H9 (cell line): ENCODE measurements at regions not wholly inside any gene's neighbourhood (a gene's known extent, or its start where the extent isn't known, plus 50 kb on each side); places are given as distances from the start of the nearest gene placed in this dataset.

Source experiments
- DNase-seq: peaks from one replicate; pipeline ENCODE4 v3.0.0-alpha.2; 2017
- H2AFZ ChIP-seq: one replicate; pipeline ENCODE4 v1.6.1; 2013; ENCODE audit warnings: mild to moderate bottlenecking, low read length, control low read depth, moderate library complexity
- H2AK5ac ChIP-seq: 2 replicates; pipeline ENCODE4 v1.6.1; 2013; ENCODE audit warnings: low read length, control low read depth, mixed read lengths; ENCODE audit not compliant: insufficient read length
- H2BK120ac ChIP-seq: one replicate; pipeline ENCODE4 v1.6.1; 2013; ENCODE audit warnings: low read depth, mild to moderate bottlenecking, low read length, control low read depth, inconsistent platforms; ENCODE audit not compliant: poor library complexity, severe bottlenecking
- H2BK12ac ChIP-seq: 2 replicates; pipeline ENCODE4 v1.6.1; 2013; ENCODE audit warnings: low read length, control low read depth, mixed read lengths, low read depth; ENCODE audit not compliant: insufficient read length
- H2BK15ac ChIP-seq: 2 replicates; pipeline ENCODE4 v1.6.1; 2013; ENCODE audit warnings: low read depth, low read length, control low read depth
- H2BK20ac ChIP-seq: one replicate; pipeline ENCODE4 v1.6.1; 2013; ENCODE audit warnings: low read depth, mild to moderate bottlenecking, low read length, control low read depth, inconsistent platforms; ENCODE audit not compliant: poor library complexity, severe bottlenecking
- H2BK5ac ChIP-seq: 2 replicates; pipeline ENCODE4 v1.6.1; 2013; ENCODE audit warnings: low read length, control low read depth, mixed read lengths; ENCODE audit not compliant: insufficient read length
- H3K14ac ChIP-seq: 2 replicates; pipeline ENCODE4 v1.6.1; 2013; ENCODE audit warnings: low read length, control low read depth; ENCODE audit not compliant: insufficient read depth
- H3K18ac ChIP-seq: 2 replicates; pipeline ENCODE4 v1.6.1; 2013; ENCODE audit warnings: low read depth, mild to moderate bottlenecking, mixed read lengths, low read length, control low read depth; ENCODE audit not compliant: insufficient read length
- H3K23ac ChIP-seq: 2 replicates; pipeline ENCODE4 v1.6.1; 2013; ENCODE audit warnings: low read length, control low read depth, mixed read lengths, low read depth; ENCODE audit not compliant: insufficient read length
- H3K23me2 ChIP-seq: 2 replicates; pipeline ENCODE4 v1.6.1; 2013; ENCODE audit warnings: low read depth, mild to moderate bottlenecking, mixed read lengths, low read length, control low read depth; ENCODE audit not compliant: insufficient read length, poor library complexity, severe bottlenecking
- H3K27ac ChIP-seq: 2 replicates; pipeline ENCODE4 v1.5.1; 2013; ENCODE audit warnings: low read length, control low read depth, mixed read lengths, low read depth; ENCODE audit not compliant: insufficient read length
- H3K27me3 ChIP-seq: 2 replicates; pipeline ENCODE4 v1.6.1; 2013; ENCODE audit warnings: low read length, control low read depth, inconsistent platforms; ENCODE audit not compliant: insufficient read depth
- H3K4ac ChIP-seq: 2 replicates; pipeline ENCODE4 v1.6.1; 2013; ENCODE audit warnings: low read depth, mild to moderate bottlenecking, control low read depth, inconsistent platforms, low read length, moderate library complexity
- H3K4me1 ChIP-seq: 2 replicates; pipeline ENCODE4 v1.6.1; 2013; ENCODE audit warnings: low read length, control low read depth, inconsistent platforms; ENCODE audit not compliant: insufficient read depth
- H3K4me2 ChIP-seq: 2 replicates; pipeline ENCODE4 v1.6.1; 2013; ENCODE audit warnings: low read length, control low read depth, mixed read lengths; ENCODE audit not compliant: insufficient read length, insufficient read depth
- H3K56ac ChIP-seq: 2 replicates; pipeline ENCODE4 v1.6.1; 2013; ENCODE audit warnings: low read depth, mild to moderate bottlenecking, mixed read lengths, low read length, control low read depth; ENCODE audit not compliant: insufficient read length
- H3K79me1 ChIP-seq: 2 replicates; pipeline ENCODE4 v1.6.1; 2013; ENCODE audit warnings: low read depth, mild to moderate bottlenecking, moderate library complexity, low read length, control low read depth, inconsistent platforms; ENCODE audit not compliant: insufficient read depth, poor library complexity, severe bottlenecking
- H3K79me2 ChIP-seq: 2 replicates; pipeline ENCODE4 v1.6.1; 2013; ENCODE audit warnings: low read length, control low read depth, inconsistent platforms; ENCODE audit not compliant: insufficient read depth
- H3K9ac ChIP-seq: 2 replicates; pipeline ENCODE4 v1.6.1; 2013; ENCODE audit warnings: low read length, control low read depth, mixed read lengths; ENCODE audit not compliant: insufficient read length; ENCODE audit errors: extremely low read depth
- H3K9me3 ChIP-seq: one replicate; pipeline ENCODE4 v1.6.1; 2013; ENCODE audit warnings: low read depth, low read length, inconsistent platforms; ENCODE audit not compliant: control insufficient read depth
- H3T11ph ChIP-seq: one replicate; pipeline ENCODE4 v1.6.1; 2013; ENCODE audit warnings: mild to moderate bottlenecking, low read length, control low read depth, inconsistent platforms
- H4K20me1 ChIP-seq: one replicate; pipeline ENCODE4 v1.6.1; 2013; ENCODE audit not compliant: control insufficient read depth, insufficient read length, insufficient read depth
- H4K5ac ChIP-seq: 2 replicates; pipeline ENCODE4 v1.6.1; 2013; ENCODE audit warnings: low read depth, mild to moderate bottlenecking, mixed read lengths, low read length, control low read depth; ENCODE audit not compliant: insufficient read length
- H4K8ac ChIP-seq: replicated peaks from 2 replicates; pipeline ENCODE4 v1.6.1; 2013; ENCODE audit warnings: low read length, control low read depth, mixed read lengths, low read depth; ENCODE audit not compliant: insufficient read length
- H4K91ac ChIP-seq: 2 replicates; pipeline ENCODE4 v1.6.1; 2013; ENCODE audit warnings: low read depth, mild to moderate bottlenecking, moderate library complexity, mixed read lengths, low read length, control low read depth; ENCODE audit not compliant: insufficient read length
- H3K27ac Mint-ChIP-seq, 3 experiments: 2 replicates in 2 of 3; 3 replicates in 1 of 3; pipeline ENCODE4 v1.8.0; 2020 to 2021; ENCODE audit warnings: mixed read lengths in 3 of 3, mild to moderate bottlenecking in 1 of 3, moderate library complexity in 1 of 3
- H3K27me3 Mint-ChIP-seq: 2 replicates; pipeline ENCODE4 v1.8.0; 2021; ENCODE audit warnings: low read depth, mild to moderate bottlenecking, moderate library complexity, mixed read lengths
- H3K36me3 Mint-ChIP-seq, 3 experiments: 2 replicates in 2 of 3; 3 replicates in 1 of 3; pipeline ENCODE4 v1.8.0; 2020 to 2021; ENCODE audit warnings: low read depth in 3 of 3, mixed read lengths in 3 of 3; ENCODE audit not compliant: insufficient read depth in 1 of 3
- H3K4me1 Mint-ChIP-seq, 2 experiments: 2 replicates each; pipeline ENCODE4 v1.8.0; 2020; ENCODE audit warnings: mixed read lengths in 2 of 2
- H3K4me3 Mint-ChIP-seq, 2 experiments: 2 replicates in 1 of 2; 3 replicates in 1 of 2; pipeline ENCODE4 v1.8.0; 2020 to 2021; ENCODE audit warnings: mild to moderate bottlenecking in 2 of 2, mixed read lengths in 2 of 2, moderate library complexity in 1 of 2
- H3K9me3 Mint-ChIP-seq, 2 experiments: 2 replicates in 1 of 2; 3 replicates in 1 of 2; pipeline ENCODE4 v1.8.0; 2020; ENCODE audit warnings: mild to moderate bottlenecking in 2 of 2, mixed read lengths in 2 of 2, moderate library complexity in 1 of 2
- CTCF ChIP-seq: fragments of 200-600 bp; sonication (generic); conservative IDR thresholded peaks from 3 replicates; pipeline ENCODE4 v1.8.0; 2021; ENCODE audit warnings: antibody characterized with exemption, mild to moderate bottlenecking
- WGBS: extraction: QIAGEN DNeasy Blood & Tissue Kit; methylation state at CpG from one replicate; pipeline ENCODE4 v1.1.7; 2013; ENCODE audit warnings: missing lambda C conversion rate, low lambda C conversion rate, mixed read lengths; ENCODE audit not compliant: insufficient read length; ENCODE audit errors: extremely low coverage; 5-methylcytosine and 5-hydroxymethylcytosine counted together

DNA sequence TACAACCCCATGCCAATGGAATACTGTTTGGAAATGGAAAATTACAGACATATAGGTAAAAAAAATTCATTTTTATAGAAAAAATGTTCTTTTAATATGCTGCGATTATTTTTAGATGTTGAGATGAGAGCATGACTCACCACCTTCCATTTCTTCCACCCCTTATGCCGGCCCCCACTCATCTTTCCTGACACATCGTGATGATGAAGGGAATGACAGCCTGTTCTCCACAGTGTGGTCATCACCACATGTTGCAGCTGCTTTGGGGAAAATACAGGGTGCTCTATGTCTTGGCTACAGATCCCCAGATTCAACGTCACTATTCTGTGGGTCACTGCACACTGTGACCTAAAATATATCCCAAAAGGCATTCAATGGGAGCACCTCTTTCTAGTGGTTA lies 916.2 kb downstream of the METTL15 start:
- H3K9me3 ChIP-seq: no peaks in the 10 kb centered on the region
- peaks cover 15 to 18% of the 10 kb centered on the region in 2 experiments for H3K9me3 Mint-ChIP-seq
- no peak overlapping the region for H2BK12ac ChIP-seq
- H3K14ac ChIP-seq: no peak overlapping the region
- peaks cover 5 to 9% of the 10 kb centered on the region in 2 experiments for H3K4me1 Mint-ChIP-seq
- no peak overlapping the region for H3K56ac ChIP-seq
- no peaks in the 10 kb centered on the region for H4K20me1 ChIP-seq
- no peak overlapping the region for H3K4ac ChIP-seq
- H3K23ac ChIP-seq: no peak overlapping the region
- H3K27ac Mint-ChIP-seq: no peak overlapping the region
- H2BK5ac ChIP-seq: no peak overlapping the region
- H2BK120ac ChIP-seq: no peak overlapping the region
- no peak overlapping the region for H2BK15ac ChIP-seq
- no peaks in the 10 kb centered on the region for H3K27me3 ChIP-seq
- H4K5ac ChIP-seq: no peak overlapping the region
- no peak overlapping the region for H2AK5ac ChIP-seq
- H3K79me1 ChIP-seq: no peaks in the 10 kb centered on the region
- H3K4me2 ChIP-seq: no peak overlapping the region
- no peak overlapping the region for H4K8ac ChIP-seq
- no peak for DNase-seq
- H2BK20ac ChIP-seq: no peak overlapping the region
- no peaks in the 10 kb centered on the region for H3K23me2 ChIP-seq
- no CpG with 5 or more reads among the region's 4 CpGs for WGBS
- TF ChIP-seq CTCF: no peak
- H3K4me1 ChIP-seq: no peaks in the 10 kb centered on the region
- no peak overlapping the region for H4K91ac ChIP-seq
- peaks cover 5 to 16% (median 10%) of the 10 kb centered on the region in 3 experiments; a peak in 6 of 7 replicates for H3K36me3 Mint-ChIP-seq
- H2AFZ ChIP-seq: no peak overlapping the region
- no peak overlapping the region for H3T11ph ChIP-seq
- no peaks in the 10 kb centered on the region for H3K79me2 ChIP-seq
- no peak overlapping the region for H3K27ac ChIP-seq
- no peak overlapping the region for H3K9ac ChIP-seq
- H3K27me3 Mint-ChIP-seq: no peaks in the 10 kb centered on the region
- H3K18ac ChIP-seq: no peak overlapping the region
- H3K4me3 Mint-ChIP-seq: no peak overlapping the region
